Thoracic aorta (tissue), 2 donors: ENCODE measurements at regions not wholly inside any gene's neighbourhood (a gene's known extent, or its start where the extent isn't known, plus 50 kb on each side); places are given as distances from the start of the nearest gene placed in this dataset.

Source experiments
- ATAC-seq: fragments of 150-250 bp; one replicate; pipeline ENCODE4 v1.8.0; 2017; ENCODE audit warnings: low read depth; ENCODE audit not compliant: insufficient number of reproducible peaks, low FRiP score
- DNase-seq: peaks from one replicate; pipeline ENCODE4 v3.0.0-alpha.2; 2020; ENCODE audit warnings: low spot score
- H3K27ac ChIP-seq, 2 donors: fragments of 200-600 bp; sonication (generic); 1 replicate in 1 of 2; 2 replicates in 1 of 2; pipeline ENCODE4 v1.5.1; 2016; ENCODE audit warnings: mild to moderate bottlenecking in 2 of 2, moderate library complexity in 2 of 2
- H3K27me3 ChIP-seq: fragments of 200-600 bp; sonication (generic); replicated peaks from 2 replicates; pipeline ENCODE4 v1.6.0; 2016; ENCODE audit warnings: mild to moderate bottlenecking; ENCODE audit not compliant: insufficient read depth
- H3K36me3 ChIP-seq: fragments of 200-600 bp; sonication (generic); one replicate; pipeline ENCODE4 v1.5.1; 2016
- H3K4me1 ChIP-seq, 2 donors: fragments of 200-600 bp; sonication (generic); 1 replicate in 1 of 2; 2 replicates in 1 of 2; pipeline versions ENCODE4 v1.5.1 to v1.6.0; 2016; ENCODE audit warnings: low read depth in 2 of 2, mild to moderate bottlenecking in 1 of 2; ENCODE audit not compliant: control insufficient read depth in 1 of 2
- H3K4me3 ChIP-seq: fragments of 200-600 bp; sonication (generic); 2 replicates; pipeline ENCODE4 v1.5.1; 2016; ENCODE audit warnings: mild to moderate bottlenecking
- H3K9me3 ChIP-seq: fragments of 200-600 bp; sonication (generic); 2 replicates; pipeline ENCODE4 v1.5.1; 2016
- CTCF ChIP-seq: fragments of 200-600 bp; sonication (generic); IDR thresholded peaks from one replicate; pipeline ENCODE4 v1.5.1; 2019; ENCODE audit warnings: antibody characterized with exemption

- TF ChIP-seq CTCF, result no peak
- no peaks in the 10 kb centered on the region for H3K9me3 ChIP-seq
- no peak overlapping the region for H3K27ac ChIP-seq
- H3K27me3 ChIP-seq, result no peaks in the 10 kb centered on the region
- ATAC-seq (no peak), DNase-seq (no peak)
- H3K4me3 ChIP-seq, result no peak overlapping the region
- no peaks in the 10 kb centered on the region for H3K4me1 ChIP-seq
- H3K36me3 ChIP-seq, result no peaks in the 10 kb centered on the region
These were observed 1098.3 kb downstream of the NAALADL2 start for GRCh38 chr3:175957427-175957826.

- H3K36me3 ChIP-seq, result no peaks in the 10 kb centered on the region
- no peaks in the 10 kb centered on the region for H3K27me3 ChIP-seq
- H3K9me3 ChIP-seq, result no peaks in the 10 kb centered on the region
- H3K27ac ChIP-seq, result no peak overlapping the region
- H3K4me3 ChIP-seq, result no peak overlapping the region
- H3K4me1 ChIP-seq, result no peaks in the 10 kb centered on the region
- DNase-seq (no peak), ATAC-seq (no peak)
- no peak for TF ChIP-seq CTCF
These were observed 1097.8 kb downstream of the NAALADL2 start for GRCh38 chr3:175956964-175957363.

- Histone ChIP-seq H3K36me3 (no peaks in the 10 kb centered on the region), H3K4me3 (no peak overlapping the region), H3K27ac (no peak overlapping the region), H3K27me3 (no peaks in the 10 kb centered on the region), H3K9me3 (no peaks in the 10 kb centered on the region), H3K4me1 (no peaks in the 10 kb centered on the region)
- ATAC-seq (no peak), DNase-seq (no peak)
- TF ChIP-seq CTCF, result no peak
These were observed 1092.0 kb downstream of the NAALADL2 start for GRCh38 chr3:175951047-175951694.

GRCh38 chr3:175948041-175948440 lies 1088.9 kb downstream of the NAALADL2 start:
- TF ChIP-seq CTCF, result no peak
- Histone ChIP-seq H3K9me3 (no peaks in the 10 kb centered on the region), H3K27ac (no peak overlapping the region), H3K4me3 (no peak overlapping the region), H3K36me3 (no peaks in the 10 kb centered on the region), H3K27me3 (no peaks in the 10 kb centered on the region), H3K4me1 (no peaks in the 10 kb centered on the region)
- no peak for DNase-seq
- ATAC-seq, result no peak

GRCh38 chr3:175941352-175941751 lies 1082.2 kb downstream of the NAALADL2 start:
- no peaks in the 10 kb centered on the region for H3K4me1 ChIP-seq
- TF ChIP-seq CTCF, result no peak
- peaks cover 4% of the 10 kb centered on the region for H3K9me3 ChIP-seq
- H3K27me3 ChIP-seq, result no peaks in the 10 kb centered on the region
- H3K4me3 ChIP-seq, result no peak overlapping the region
- DNase-seq (no peak), ATAC-seq (no peak)
- no peak overlapping the region for H3K27ac ChIP-seq
- no peaks in the 10 kb centered on the region for H3K36me3 ChIP-seq
